T-helper 1 cell treated with Interleukin-12 subunit alpha and Interleukin-12 subunit beta and Interleukin-4 antibody, amounts not matched to agents 30 ng/mL and 1 ng/mL, for 36 hours (primary cell): ENCODE measurements at regions not wholly inside any gene's neighbourhood (a gene's known extent, or its start where the extent isn't known, plus 50 kb on each side); places are given as distances from the start of the nearest gene placed in this dataset.
"Not testable (repeated sequence)": the region's sequence is repeated elsewhere in the genome, so short reads cannot be mapped to it uniquely, and the experiment has no call there.

Experiments used
- intact Hi-C: fragments of 100-400 bp; cut with micrococcal nuclease; formaldehyde crosslinking; loops from one replicate; pipeline ENCODE4 v1.15.1; 2024

GRCh38 chr2:16395601-16396000 is 270.0 kb downstream of the CYRIA start:
- intact Hi-C loops = no loop called here

DNA sequence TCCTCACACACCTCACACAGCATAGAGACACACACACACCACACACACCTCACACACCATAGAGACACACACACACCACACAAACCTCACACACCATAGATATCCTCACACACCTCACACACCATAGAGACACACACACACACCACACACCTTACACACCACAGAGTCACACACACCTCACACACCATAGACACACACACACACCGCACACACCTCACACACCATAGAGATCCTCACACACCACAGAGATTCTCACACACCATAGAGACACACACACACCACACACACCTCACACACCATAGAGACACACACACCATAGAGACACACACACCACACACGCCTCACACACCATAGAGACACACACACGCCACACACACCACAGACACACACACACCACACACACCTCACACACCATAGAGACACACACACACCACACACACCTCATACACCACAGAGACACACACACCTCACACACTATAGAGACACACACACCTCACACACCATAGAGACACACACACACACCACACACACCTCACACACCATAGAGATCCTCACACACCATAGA is 270.6 kb downstream of the CYRIA start:
- intact Hi-C loops = no loop called here

DNA sequence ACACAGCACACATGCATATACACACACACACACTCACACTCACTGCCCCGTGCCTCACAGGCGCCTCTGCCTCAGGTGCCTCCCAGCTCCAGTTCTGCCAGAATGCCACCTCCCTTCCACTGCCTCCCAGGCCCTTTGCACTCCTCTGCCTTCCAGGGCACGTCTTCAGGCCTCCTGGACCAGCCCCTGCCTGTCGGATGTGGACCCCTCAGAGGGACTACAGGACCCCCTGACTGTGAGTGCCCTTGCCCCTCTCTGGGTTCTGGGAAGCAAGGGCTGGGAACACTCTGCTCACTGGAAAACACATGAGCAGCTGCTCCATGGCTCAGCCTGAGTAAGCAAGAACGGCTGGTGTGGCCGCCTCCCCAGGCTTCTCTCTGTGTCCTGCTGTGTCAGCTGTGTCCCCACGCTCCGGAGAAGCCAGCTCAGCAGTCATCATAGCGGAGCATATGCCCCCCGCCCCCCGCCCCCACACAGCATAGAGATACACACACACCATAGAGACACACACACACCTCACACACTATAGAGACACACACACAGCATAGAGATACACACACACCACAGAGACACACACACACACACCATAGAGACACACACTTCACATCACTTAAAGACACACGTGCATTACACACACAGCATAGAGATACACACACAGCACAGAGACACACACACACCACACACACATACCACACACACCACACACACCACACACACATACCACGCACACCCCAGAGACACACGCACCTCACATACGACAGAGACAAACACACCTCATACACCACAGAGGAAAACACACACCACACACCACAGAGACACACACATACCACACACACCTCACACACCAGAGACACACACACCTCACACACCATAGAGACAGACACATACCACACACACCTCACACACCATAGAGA is 271.3 kb downstream of the CYRIA start:
- intact Hi-C loops = no loop called here

DNA sequence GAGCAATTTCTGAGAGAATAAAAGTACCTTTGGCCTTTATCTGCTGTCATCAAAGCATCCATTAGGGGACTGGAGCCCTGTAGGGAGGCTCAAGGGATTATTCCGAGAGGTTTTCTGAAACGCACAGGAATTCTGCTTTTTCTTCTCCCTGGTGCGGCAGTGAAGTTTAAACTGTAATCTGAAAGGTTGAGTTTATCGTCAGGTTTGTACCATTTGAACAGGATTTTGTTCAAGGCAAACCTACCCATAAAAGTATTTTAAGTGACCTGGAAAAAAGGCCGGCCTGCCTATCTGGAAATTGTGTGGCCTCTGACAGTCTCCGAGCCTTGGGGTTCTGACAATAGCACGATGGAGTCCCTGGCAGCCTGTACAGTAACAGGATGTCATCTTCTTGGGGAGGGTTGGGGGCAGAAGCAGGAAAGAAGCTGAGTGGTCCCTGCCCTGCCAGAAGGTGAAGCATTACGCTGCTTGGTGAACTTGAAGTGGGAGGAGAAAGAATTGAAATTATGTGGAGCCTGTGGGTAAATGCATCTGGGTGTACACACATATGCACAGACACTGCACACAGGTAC is 272.0 kb downstream of the CYRIA start:
- intact Hi-C loops = no loop called here

DNA sequence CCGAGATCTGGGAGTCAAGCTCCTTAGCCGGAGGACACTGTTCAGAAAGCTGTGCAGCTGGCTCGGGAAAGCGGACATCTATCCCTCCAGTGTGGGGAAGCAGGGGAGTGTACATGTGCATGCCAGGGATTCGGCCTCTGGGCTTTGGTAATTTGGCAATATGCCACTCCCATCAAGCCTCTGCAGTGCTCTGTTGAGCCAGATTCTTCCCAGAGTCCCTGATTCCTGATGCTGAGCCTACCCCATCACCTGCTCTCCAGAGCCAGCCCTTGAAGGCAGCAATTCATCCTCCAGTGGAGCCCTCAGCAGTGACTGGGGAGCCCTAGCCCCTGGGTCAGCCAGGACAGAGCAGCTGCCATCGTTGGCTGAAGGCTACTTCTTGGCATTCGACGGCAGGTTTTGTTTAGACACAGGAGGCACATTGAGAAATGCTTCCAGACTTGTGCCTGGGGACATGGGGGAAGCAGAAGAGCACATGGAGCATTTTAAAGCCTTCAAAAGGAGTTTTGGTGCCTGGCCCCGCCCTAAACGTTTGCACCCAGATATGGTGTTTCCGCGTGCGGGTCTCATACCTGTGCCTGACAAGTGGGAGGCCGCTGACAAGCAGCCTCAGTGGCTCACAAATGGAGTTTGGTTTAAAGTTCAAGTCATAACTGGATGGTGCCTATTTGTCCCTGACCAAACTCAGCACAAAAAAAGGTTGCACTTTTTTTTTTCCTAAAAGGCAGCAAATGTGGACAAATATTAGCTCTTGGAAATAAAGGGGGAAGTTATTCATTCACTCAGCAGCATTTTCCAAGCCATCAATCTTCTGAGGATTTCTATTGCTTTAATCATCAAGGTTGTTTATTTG is 272.8 kb downstream of the CYRIA start:
- intact Hi-C loops = no loop called here

DNA sequence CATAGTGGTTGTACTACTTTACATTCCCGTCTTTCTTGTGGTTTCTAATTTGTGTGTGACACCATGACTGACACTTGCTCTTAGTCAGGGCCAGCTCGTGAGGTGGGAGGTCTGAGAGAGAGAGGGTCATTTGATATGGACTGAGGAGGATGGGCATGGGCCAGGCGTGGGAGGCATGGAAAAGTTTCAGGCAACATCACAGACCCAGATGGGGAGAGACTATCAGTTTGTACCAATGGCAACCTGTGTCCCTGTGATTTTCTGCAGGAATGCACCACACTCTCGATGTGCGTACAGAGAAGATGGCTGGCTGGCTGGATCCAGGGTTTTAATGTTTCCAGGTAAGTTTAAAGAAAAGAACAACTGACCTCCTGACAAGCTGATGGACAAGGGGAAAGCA is 273.6 kb downstream of the CYRIA start:
- intact Hi-C loops = no loop called here

DNA sequence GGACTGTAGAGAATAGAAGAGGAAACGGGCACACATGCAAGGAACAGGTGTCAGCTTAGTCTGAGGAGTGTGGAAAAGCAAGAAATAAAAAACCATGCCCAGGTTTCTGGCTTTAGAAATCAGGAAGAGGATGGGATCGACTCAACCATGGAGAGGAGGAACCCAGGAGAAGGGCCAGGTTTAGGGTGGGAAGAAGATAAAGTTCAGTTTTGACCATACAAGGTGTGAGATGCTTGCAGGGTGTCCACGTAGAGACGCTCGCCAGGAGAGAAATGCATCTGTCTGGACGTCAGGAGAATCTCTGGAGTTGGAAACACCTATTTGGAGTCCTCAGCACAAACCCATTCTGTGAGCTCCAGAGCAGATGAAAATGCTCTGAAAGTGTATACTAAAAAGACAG is 275.1 kb downstream of the CYRIA start:
- intact Hi-C loops = no loop called here

DNA sequence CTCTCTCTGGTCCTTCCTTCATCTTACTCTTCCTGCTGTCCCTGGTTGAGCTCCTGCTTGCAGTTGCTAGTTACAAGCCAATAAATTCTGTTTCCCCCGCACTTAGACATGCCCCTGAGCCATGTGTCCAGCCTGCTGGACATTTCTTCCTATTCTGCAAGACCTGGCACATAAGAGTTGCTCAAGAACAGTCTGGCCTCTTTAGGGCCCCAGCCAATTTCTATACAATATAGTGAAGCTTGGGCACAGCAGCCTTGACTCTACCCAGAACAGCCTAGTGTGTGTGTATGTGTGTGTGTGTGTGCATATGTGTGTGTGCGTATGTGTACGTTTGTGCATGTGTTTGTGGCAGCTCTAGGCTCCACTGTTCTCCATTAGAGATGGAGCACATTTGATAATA is 276.0 kb downstream of the CYRIA start:
- intact Hi-C loops = no loop called here

DNA sequence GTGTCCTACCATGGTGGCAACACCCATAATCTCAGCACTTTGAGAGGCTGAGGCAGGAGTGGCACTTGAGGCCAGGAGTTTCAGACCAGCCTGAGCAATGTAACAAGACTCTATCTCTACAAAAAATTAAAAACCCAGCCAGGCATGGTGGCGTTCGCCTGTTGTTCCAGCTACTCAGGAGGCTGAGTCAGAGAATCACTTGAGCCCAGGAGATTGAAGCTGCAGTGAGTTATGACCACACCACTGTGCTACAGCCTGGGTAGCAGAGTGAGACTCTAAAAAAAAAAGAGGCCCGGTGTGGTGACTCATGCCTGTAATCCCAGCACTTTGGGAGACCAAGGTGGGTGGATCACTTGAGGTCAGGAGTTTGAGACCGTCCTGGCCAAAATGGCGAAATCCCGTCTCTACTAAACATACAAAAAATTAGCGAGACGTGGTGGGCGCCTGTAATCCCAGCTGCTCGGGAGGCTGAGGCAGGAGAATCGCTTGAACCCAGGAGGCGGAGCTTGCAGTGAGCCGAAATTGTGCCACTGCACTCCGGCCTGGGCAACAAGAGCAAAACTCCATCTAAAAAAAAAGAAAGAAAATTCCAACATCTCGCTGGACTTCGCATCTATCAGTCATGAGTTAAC is 277.3 kb downstream of the CYRIA start:
- intact Hi-C loops = not testable (repeated sequence)

- intact Hi-C loops = no loop called here
Observed at GRCh38 chr2:16387461-16387984, 278.1 kb downstream of the CYRIA start.

GRCh38 chr2:16386431-16386830 is 279.2 kb downstream of the CYRIA start:
- intact Hi-C loops = no loop called here

GRCh38 chr2:16386031-16386430 is 279.6 kb downstream of the CYRIA start:
- intact Hi-C loops = no loop called here

DNA sequence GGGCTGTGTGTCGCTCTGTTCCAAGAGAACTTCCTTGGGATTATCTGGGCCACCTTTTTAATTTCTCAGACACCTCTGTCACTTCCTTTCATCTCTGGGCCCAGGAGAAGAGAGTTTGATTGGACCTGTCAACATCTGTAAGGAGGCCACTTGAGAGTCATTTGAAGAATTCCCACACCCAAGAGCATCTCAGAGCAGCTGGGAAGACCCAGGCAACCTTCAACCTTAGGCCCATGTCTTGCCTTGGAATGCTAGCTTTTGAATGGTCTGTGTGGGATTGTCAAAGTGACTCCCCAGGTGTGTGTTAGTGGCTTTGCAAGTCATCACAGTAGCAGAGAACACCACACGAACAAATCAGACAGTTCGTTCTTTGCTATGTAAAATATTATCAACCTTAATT is 280.3 kb downstream of the CYRIA start:
- intact Hi-C loops = no loop called here

GRCh38 chr2:16383411-16383810 is 282.2 kb downstream of the CYRIA start:
- intact Hi-C loops = no loop called here

DNA sequence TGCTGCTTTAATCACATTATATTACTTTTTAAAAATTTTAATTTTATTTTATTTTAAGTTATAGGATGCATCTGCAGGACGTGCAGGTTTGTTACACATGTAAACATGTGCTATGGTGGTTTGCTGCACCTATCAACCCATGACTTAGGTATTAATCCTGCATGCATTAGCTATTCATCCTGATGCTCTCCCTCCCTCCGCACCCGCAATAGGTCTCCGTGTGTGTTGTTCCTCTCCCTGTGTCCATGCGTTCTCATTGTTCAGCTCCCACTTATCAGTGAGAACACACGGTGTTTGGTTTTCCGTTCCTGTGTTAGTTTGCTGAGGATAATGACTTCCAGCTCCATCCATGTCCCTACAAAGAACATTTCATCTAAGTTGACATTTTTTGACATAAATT is 283.2 kb downstream of the CYRIA start:
- intact Hi-C loops = no loop called here

DNA sequence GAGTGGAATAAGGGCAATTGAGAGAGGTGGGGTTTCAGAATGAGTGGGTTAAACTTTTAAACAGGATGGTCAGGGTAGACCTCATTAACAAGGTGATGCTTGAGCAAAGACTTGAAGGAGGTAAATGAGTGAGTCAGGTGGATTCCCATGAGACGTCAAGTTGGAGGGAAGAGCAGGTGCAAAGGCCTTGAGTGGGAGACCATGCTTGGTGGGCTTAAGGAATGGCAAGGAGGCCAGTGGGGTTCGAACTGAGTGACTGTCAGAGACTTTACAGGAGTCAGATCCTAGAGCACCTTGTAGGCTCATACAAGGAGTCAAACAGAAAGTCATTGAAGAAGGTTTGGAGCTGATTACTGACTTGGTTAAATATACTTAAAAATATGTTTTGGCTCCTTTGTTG is 284.1 kb downstream of the CYRIA start:
- intact Hi-C loops = no loop called here

- intact Hi-C loops = not testable (repeated sequence)
Observed at GRCh38 chr2:16379901-16380300, 285.7 kb downstream of the CYRIA start.

DNA sequence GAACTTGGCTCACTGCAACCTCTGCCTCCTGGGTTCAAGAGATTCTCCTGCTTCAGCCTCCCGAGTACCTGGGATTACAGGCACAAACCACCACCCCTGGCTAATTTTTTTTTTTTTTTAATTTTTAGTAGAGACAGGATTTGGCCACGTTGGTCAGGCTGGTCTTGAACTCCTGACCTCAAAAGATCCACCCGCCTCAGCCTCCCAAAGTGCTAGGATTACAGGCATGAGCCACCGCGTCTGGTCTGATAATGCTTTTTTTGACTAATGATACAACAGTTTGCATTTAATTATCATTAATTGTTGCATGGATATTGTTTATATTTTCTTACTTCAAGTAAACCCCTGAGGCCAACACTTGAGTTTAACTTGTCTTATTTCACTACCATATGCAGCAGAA is 286.6 kb downstream of the CYRIA start:
- intact Hi-C loops = not testable (repeated sequence)

- intact Hi-C loops = no loop called here
Observed at GRCh38 chr2:16378031-16378430, 287.6 kb downstream of the CYRIA start.

DNA sequence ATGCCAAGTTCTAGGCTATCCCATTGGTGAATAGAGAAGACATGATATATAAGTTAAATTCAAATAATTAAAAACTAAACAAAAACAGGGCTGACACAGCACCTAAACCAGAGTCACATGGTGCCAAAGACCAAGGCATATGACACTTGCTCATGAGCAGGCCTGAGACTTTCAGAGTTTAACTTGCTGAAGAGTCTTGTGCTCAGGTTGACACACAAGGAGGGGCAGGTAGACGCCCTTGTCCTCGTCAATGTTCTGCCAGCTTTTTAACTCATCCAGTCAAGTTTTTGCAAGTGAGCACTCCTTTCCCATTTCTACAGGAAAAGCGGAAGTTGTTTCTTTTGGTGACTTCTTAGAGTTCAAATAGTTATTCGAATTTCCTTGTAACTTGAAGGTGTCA is 289.7 kb downstream of the CYRIA start:
- intact Hi-C loops = no loop called here

GRCh38 chr2:16375351-16375750 is 290.3 kb downstream of the CYRIA start:
- intact Hi-C loops = no loop called here
